PC-3 (cell line): ENCODE measurements at regions not wholly inside any gene's neighbourhood (a gene's known extent, or its start where the extent isn't known, plus 50 kb on each side); places are given as distances from the start of the nearest gene placed in this dataset.

ENCODE experiments used
- CTCF ChIP-seq: fragments of 300-600 bp; sonication (generic); conservative IDR thresholded peaks from 2 replicates; pipeline ENCODE4 v1.5.1; 2017; ENCODE audit warnings: antibody characterized with exemption, low read depth, mild to moderate bottlenecking, low read length
- EZH2 ChIP-seq: fragments of 300-600 bp; sonication (generic); IDR thresholded peaks from one replicate; pipeline ENCODE4 v1.6.1; 2017; ENCODE audit warnings: antibody characterized with exemption, mild to moderate bottlenecking, low read length; ENCODE audit not compliant: unreplicated experiment
- EZH2phosphoT487 ChIP-seq: fragments of 300-600 bp; sonication (generic); IDR thresholded peaks from 2 replicates; pipeline ENCODE4 v1.6.1; 2018; ENCODE audit warnings: mild to moderate bottlenecking, antibody characterized with exemption, low read length, borderline replicate concordance

GRCh38 chr18:29028560-29028959 is 851.6 kb upstream of the CDH2 start:
- TF ChIP-seq CTCF (no peak), EZH2 (no peak), EZH2phosphoT487 (no peak)
